ENCODE measurements at regions not wholly inside any gene's neighbourhood (a gene's known extent, or its start where the extent isn't known, plus 50 kb on each side); places are given as distances from the start of the nearest gene placed in this dataset.
"Not testable (repeated sequence)": the region's sequence is repeated elsewhere in the genome, so short reads cannot be mapped to it uniquely, and the experiment has no call there.

DNA sequence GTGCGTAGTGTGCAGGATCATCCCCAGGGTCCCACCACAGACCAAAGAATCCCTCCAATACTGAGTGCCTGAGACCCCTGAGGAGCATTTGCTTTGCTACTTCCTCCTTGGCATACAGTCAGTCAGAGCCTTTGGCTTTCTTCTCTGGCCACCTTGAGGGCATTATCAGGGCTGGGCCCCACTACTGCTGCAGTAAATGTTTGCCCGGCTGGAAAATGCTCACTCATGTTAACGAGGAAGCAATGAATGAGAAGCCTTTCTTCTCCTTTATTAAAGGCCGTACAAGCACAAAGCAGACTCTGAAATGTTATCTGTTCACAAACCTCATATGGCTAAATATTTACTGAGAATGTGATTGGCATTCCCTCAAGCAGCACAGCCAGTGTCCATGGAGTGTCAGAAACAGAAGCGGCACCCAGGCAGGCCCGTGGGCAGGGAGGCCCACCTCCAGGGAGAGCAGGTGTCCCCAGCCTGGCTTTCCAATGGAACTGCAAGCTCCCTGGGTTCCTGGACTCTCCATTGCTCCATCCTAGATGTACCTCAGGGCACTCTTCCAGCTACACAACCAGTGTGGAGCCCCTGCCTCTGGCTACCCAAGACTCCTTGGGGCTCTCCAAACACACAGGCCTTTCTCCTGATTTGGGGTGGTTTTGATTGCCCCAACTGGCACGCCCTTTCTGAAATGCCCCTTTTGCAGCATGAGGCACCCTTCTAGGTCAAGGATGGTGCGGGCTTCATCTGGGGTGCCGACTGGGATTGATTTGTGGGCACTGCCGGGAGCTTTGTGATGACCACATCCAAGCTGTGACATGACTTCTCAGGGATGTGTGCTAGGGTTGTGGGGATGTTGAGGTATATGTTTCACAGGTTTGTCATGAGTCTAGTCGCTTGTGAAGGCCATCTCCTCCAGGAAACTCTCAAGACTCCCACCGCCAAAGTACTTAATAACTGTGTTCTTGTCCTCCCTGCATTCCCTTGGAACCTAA, 195.6 kb downstream of the FAM43A start:
- no peak for DNase-seq (ENCODE audit: low read depth in 2 of 2)

DNA sequence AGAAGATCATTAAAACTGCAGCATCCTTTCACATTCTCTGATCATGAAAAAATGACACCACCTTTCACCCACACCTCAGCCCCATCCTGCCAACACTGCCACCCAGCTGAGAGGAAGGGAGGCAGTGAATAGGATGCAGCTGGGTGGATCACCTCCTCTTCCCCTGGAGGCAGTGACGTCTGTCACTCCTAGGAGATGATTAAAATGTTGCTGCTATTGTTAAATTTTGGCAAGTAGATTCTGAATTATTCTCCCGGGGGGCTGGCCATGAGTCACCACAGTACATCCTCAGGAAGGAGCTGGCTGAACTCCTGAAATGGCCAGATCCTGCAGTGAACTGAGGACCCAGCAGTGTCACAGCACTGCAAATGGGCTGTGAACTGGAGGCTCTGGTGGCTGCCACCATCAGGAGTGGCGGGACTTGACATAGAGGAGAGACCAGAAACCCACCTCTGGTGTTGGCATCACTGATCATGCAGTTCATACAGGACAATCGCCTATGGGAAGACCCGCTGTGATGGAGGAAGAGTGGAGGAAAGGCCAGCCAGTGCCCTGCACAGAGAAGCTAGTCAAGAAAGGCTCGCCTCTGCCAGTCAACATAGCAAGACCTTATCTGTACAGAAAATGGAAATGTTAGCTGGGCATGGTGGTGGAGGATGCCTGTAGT, 199.1 kb downstream of the FAM43A start:
- DNase-seq (ENCODE audit: low read depth in 2 of 2) = no peak

- DNase-seq (ENCODE audit: low read depth in 2 of 2) = no peak
Observed at GRCh38 chr3:194885766-194886165, 200.1 kb downstream of the FAM43A start.

- DNase-seq (ENCODE audit: low read depth in 2 of 2) = no peak
Observed at GRCh38 chr3:194886836-194887235, 201.2 kb downstream of the FAM43A start.

- not testable (repeated sequence) for DNase-seq (ENCODE audit: low read depth in 2 of 2)
Observed at GRCh38 chr3:194888062-194888461, 202.4 kb downstream of the FAM43A start.

GRCh38 chr3:194888916-194889315, 203.2 kb downstream of the FAM43A start:
- DNase-seq (ENCODE audit: low read depth in 2 of 2) = no peak

GRCh38 chr3:194890091-194890490, 204.4 kb downstream of the FAM43A start:
- DNase-seq (ENCODE audit: low read depth in 2 of 2) = no peak

- no peak for DNase-seq (ENCODE audit: low read depth in 2 of 2)
Observed at GRCh38 chr3:194893121-194893987, 207.7 kb downstream of the FAM43A start.

DNA sequence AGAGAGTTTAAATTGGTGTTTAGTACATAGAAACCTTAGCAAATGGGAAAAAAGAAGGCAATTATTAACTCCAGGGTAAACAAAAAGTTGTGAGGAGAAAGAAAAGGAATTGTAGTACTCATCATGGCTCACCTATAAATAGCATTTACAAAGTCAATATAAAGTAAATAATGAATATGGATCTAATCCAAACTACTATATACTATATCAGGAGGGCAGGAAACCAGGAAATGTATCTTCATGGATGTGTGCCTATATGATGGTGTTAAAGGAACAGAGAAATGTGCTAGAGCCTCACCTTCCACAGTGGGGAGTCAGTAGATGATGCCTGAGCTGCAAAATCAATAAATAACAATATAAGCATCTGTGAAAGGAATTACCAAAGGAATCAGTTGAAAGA, 208.9 kb downstream of the FAM43A start:
- no peak for DNase-seq (ENCODE audit: low read depth in 2 of 2)

DNA sequence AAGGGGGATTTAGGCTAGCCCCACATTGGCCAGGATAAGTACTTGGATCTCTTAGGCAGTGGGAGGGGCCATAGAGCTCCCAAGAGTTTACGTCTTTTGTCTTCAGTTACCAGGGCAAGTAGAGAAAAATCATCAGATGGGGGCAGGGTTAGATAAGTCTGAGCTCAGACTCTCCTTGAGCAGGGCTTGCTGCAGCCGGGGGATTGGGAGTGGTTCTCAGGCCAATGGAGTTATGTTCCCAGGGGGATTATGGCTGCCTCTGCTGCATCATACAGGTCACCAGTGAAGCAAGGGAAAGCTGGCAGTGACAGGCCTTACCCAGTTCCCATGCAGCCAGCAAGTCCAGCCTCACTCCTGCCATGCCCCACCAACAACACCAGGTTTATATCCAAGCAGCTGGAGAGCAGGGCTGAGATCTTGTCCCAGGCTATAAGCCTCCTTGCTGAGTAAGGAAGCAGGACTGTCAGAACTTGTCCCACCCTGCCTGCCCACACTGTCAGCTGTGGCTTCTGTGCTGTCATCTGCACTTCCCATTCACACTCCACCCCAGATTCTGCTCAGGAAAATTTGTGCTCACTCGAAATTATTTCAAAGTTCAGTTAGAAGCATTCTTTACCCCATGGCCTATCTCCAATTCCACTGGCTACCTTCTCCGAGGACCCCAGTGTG, 215.3 kb downstream of the FAM43A start:
- no peak for DNase-seq (ENCODE audit: low read depth in 2 of 2)

GRCh38 chr3:194903447-194903846, 217.8 kb downstream of the FAM43A start:
- not testable (repeated sequence) for DNase-seq (ENCODE audit: low read depth in 2 of 2)

- not testable (repeated sequence) for DNase-seq (ENCODE audit: low read depth in 2 of 2)
Observed at GRCh38 chr3:194904999-194905398, 219.3 kb downstream of the FAM43A start.

DNA sequence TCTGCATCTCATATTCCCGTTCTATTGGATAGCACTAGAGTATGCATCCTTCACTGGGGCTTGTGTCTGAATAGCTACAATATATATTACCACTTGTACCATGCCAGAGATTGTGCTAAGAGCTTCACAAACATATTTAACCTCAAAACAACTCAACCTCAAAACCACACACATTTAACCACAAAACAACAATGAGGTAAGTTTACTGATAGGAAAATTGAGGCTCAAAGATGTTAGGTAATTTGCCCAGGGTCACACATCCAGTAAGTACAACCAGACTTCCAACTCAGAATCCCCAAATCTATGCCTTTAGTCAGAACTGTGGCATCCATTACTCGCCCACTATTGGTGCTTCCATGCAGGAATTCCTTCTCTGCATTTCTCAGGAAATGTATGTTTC, 220.0 kb downstream of the FAM43A start:
- DNase-seq (ENCODE audit: low read depth in 2 of 2) = no peak

DNA sequence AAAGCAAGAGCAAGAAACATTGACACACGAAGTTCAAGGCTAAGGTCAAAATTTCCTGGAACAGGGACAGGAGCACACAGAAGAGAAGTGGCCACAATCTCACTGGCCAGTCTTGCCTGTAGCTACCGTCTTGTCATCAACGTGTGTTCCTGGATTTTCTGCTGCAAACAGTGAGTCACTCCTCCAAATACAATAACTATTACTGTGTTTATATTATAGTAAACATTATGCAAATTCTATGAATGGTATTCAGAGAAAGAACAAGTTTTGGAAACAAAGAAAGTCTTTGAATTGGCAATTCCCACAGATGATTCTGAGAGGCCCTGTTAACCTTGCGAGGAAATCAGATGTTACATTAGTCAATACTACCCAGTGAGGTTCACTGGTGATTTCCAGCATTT, 220.5 kb downstream of the FAM43A start:
- DNase-seq (ENCODE audit: low read depth in 2 of 2) = no peak

DNA sequence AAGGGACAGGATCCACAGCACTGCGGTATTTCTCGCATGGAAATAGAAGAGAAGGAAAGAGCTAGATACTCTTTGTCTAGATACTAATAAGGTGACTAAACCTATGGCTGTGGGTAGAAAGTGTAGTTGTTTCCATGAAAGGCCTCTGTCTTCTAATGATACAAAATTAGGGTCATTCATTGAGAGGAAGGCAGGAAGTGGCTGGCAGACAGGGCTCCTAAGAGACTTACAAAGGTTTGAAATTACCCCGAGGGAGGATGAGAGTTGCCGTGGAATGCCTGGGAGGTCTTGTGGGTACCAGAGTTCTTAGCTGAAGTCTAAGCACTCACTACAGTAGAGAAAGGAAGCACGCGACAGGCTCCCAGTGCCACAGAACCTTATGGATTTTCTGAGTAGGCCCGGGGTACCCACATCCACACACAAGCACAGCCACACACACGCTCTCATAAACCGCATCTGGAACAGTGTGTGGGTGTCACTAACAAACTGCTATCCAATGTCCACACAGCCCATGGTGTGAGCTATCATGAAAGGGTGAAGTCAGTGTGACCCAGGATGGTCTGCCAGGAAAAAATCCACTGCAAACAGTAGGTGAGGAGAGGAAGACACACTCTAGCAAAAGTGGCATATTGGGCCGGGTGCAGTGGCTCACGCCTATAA, 221.4 kb downstream of the FAM43A start:
- DNase-seq (ENCODE audit: low read depth in 2 of 2) = no peak

DNA sequence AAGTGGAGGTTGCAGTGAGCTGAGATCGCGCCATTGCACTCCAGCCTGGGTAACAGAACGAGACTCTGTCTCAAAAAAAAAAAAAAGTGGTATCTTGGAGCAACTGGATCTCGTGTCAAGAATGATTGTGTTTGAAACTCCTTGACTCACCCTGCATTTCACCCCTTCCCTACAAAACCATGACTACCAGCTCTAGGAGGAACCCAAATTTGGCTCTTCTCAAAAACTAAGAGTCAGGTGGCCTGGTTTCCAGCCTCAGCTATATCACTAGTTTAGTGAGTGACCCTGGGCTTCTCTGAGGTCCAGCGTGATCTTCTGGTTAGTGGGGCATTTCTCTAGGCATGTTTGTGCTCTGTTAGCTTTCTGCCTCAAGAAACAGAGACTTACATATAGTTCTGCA, 222.1 kb downstream of the FAM43A start:
- no peak for DNase-seq (ENCODE audit: low read depth in 2 of 2)

- no peak for DNase-seq (ENCODE audit: low read depth in 2 of 2)
Observed at GRCh38 chr3:194908496-194908895, 222.8 kb downstream of the FAM43A start.

GRCh38 chr3:194908972-194909371, 223.3 kb downstream of the FAM43A start:
- DNase-seq (ENCODE audit: low read depth in 2 of 2) = no peak

- DNase-seq (ENCODE audit: low read depth in 2 of 2) = no peak
Observed at GRCh38 chr3:194910414-194910984, 224.8 kb downstream of the FAM43A start.

DNA sequence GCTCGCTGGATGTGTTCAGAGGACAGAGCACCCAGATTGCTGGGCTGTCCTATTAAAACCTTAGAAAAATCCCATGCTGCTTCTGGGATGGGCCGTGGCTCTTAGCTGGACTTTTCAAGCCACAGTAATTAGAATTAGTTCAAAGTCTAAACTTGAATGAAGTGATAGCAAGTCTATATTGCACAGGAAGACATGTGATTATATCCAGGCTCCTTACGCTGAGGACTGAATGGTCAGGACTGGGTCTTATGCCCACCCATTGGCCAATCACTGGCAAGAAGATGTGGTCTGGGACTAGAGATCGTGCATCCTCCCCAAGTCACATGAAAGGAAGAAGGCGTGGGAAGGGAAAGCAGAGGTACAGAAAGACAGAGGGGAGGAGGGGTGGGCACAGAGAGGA, 227.6 kb downstream of the FAM43A start:
- no peak for DNase-seq (ENCODE audit: low read depth in 2 of 2)

DNA sequence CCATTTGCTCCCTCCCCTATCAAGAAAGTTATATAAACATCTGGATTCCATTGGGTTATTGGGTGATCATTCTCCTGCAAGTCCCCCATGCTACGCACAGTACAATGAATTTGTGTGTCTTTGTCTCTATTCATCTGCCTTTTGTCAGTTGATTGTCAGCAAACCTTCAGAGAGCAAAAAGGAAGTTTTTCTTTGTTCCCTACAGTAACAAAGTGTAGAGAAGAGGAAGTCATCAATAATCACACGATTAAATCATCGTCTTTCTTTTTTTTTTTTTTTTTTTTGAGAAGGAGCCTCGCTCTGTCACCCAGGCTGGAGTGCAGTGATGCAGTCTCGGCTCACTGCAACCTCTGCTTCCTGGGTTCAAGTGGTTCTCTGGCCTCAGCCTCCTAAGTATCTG, 239.2 kb downstream of the FAM43A start:
- not testable (repeated sequence) for DNase-seq (ENCODE audit: low read depth in 2 of 2)
